ENCODE measurements at regions not wholly inside any gene's neighbourhood (a gene's known extent, or its start where the extent isn't known, plus 50 kb on each side); places are given as distances from the start of the nearest gene placed in this dataset.

DNA sequence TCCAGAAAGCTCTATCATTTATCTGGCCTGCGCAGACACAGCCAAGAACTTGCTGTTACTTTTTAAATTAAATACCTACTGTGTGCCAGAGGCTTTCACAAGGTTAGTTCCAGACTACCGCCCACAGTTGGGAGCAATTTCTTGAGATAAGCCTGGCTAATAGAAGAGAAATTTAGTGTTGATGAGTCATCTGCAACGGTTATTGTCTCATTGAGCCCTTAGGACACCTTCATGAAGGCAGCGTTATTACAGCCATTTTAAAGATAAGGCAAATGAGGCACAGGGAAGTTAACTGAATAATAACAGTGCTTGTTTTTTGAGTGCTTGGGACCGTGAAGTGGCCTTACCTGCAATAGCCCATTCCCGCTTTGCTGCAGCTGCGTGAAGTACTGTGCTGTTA is 292.9 kb upstream of the MSX2 start:
- no peak overlapping the region for H3K4me2 ChIP-seq (replicated peaks; ENCODE audit: extremely low read depth, low read length, poor library complexity, severe bottlenecking)
- H4K20me1 ChIP-seq (ENCODE audit: insufficient read depth, low read length) = no peaks in the 10 kb centered on the region
- H2AFZ ChIP-seq (ENCODE audit: insufficient read depth, low read depth, low read length, poor library complexity, severe bottlenecking) = no peak overlapping the region
- Mint-ChIP-seq H3K4me3 (no peak overlapping the region), H3K27ac (no peak overlapping the region), H3K36me3 (no peaks in the 10 kb centered on the region), H3K27me3 (ENCODE audit: low read depth in 3 of 3) (peaks cover 2% of the 10 kb centered on the region in 3 donors), H3K9me3 (peaks cover 0 to 2% (median under 1%) of the 10 kb centered on the region in 7 donors), H3K4me1 (no peaks in the 10 kb centered on the region)
- H3K27me3 ChIP-seq (ENCODE audit: control insufficient read depth in 2 of 2, insufficient read depth in 2 of 2, low read length in 2 of 2) = no peaks in the 10 kb centered on the region
- no peaks in the 10 kb centered on the region for H3K36me3 ChIP-seq (replicated peaks in 1 of 2; ENCODE audit: control insufficient read depth in 1 of 2, insufficient read depth in 2 of 2, low read length in 2 of 2)
- 96% methylated on average over 6 of the region's 7 CpGs for WGBS (ENCODE audit: insufficient coverage)
- DNase-seq = no peak
- H3K4me1 ChIP-seq (ENCODE audit: control insufficient read depth in 1 of 2, insufficient read depth in 2 of 2, low read length in 2 of 2) = no peaks in the 10 kb centered on the region
- TF ChIP-seq, protein P1, sequence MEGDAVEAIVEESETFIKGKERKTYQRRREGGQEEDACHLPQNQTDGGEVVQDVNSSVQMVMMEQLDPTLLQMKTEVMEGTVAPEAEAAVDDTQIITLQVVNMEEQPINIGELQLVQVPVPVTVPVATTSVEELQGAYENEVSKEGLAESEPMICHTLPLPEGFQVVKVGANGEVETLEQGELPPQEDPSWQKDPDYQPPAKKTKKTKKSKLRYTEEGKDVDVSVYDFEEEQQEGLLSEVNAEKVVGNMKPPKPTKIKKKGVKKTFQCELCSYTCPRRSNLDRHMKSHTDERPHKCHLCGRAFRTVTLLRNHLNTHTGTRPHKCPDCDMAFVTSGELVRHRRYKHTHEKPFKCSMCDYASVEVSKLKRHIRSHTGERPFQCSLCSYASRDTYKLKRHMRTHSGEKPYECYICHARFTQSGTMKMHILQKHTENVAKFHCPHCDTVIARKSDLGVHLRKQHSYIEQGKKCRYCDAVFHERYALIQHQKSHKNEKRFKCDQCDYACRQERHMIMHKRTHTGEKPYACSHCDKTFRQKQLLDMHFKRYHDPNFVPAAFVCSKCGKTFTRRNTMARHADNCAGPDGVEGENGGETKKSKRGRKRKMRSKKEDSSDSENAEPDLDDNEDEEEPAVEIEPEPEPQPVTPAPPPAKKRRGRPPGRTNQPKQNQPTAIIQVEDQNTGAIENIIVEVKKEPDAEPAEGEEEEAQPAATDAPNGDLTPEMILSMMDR (IDR thresholded peaks at IDR 0.05) = no peak
- H3K9ac ChIP-seq (ENCODE audit: insufficient read depth, low read length, poor library complexity, severe bottlenecking) = no peak overlapping the region
- no peaks in the 10 kb centered on the region for H3K79me2 ChIP-seq (ENCODE audit: insufficient read depth, low read length)
- no peak overlapping the region for H3K4me3 ChIP-seq (replicated peaks in 1 of 3; ENCODE audit: low read depth in 2 of 3, low read length in 3 of 3)
- intact Hi-C loops (cut with micrococcal nuclease) = no loop called here
- H3K27ac ChIP-seq (ENCODE audit: low read depth in 1 of 2, low read length in 2 of 2) = no peak overlapping the region
- H3K9me3 ChIP-seq (replicated peaks in 1 of 2; ENCODE audit: control insufficient read depth in 1 of 2, insufficient read depth in 1 of 2, low read length in 2 of 2) = no peaks in the 10 kb centered on the region

DNA sequence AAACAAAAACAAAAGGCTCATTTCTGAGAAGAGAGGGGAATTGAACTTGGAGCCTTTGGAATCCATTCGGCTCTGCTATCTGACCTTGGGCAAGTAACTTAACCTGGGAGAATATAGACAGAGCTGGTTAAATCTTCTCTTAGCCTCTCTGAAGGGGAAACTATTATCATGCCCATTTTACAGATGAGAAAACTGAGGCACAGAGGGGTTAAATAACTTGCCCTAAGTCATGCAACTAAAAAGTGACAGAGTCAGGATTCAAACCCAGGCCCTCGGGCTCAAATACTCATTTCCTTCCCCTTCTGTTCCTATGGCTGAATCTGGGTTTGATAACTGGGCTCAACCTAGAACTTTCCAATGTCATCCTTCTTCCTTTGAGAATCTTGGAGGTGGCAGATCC is 291.3 kb upstream of the MSX2 start:
- Mint-ChIP-seq H3K27ac (no peak overlapping the region), H3K36me3 (no peaks in the 10 kb centered on the region), H3K4me1 (no peaks in the 10 kb centered on the region), H3K9me3 (peaks cover 0 to 5% (median 3%) of the 10 kb centered on the region in 7 donors), H3K4me3 (no peak overlapping the region), H3K27me3 (ENCODE audit: low read depth in 3 of 3) (peaks cover 0 to 2% (median 2%) of the 10 kb centered on the region in 3 donors)
- H3K27ac ChIP-seq (ENCODE audit: low read depth in 1 of 2, low read length in 2 of 2) = no peak overlapping the region
- H3K27me3 ChIP-seq (ENCODE audit: control insufficient read depth in 2 of 2, insufficient read depth in 2 of 2, low read length in 2 of 2) = no peaks in the 10 kb centered on the region
- intact Hi-C loops (cut with micrococcal nuclease) = no loop called here
- no peak overlapping the region for H3K9ac ChIP-seq (ENCODE audit: insufficient read depth, low read length, poor library complexity, severe bottlenecking)
- no peak for DNase-seq
- H3K79me2 ChIP-seq (ENCODE audit: insufficient read depth, low read length) = no peaks in the 10 kb centered on the region
- no peak overlapping the region for H3K4me2 ChIP-seq (replicated peaks; ENCODE audit: extremely low read depth, low read length, poor library complexity, severe bottlenecking)
- TF ChIP-seq, protein P1 (IDR thresholded peaks at IDR 0.05) = no peak
- WGBS (ENCODE audit: insufficient coverage) = 50% methylated on average over 1 of the region's 2 CpGs
- no peak overlapping the region for H3K4me3 ChIP-seq (replicated peaks in 1 of 3; ENCODE audit: low read depth in 2 of 3, low read length in 3 of 3)
- no peaks in the 10 kb centered on the region for H3K36me3 ChIP-seq (replicated peaks in 1 of 2; ENCODE audit: control insufficient read depth in 1 of 2, insufficient read depth in 2 of 2, low read length in 2 of 2)
- no peaks in the 10 kb centered on the region for H4K20me1 ChIP-seq (ENCODE audit: insufficient read depth, low read length)
- H2AFZ ChIP-seq (ENCODE audit: insufficient read depth, low read depth, low read length, poor library complexity, severe bottlenecking) = no peak overlapping the region
- no peaks in the 10 kb centered on the region for H3K4me1 ChIP-seq (ENCODE audit: control insufficient read depth in 1 of 2, insufficient read depth in 2 of 2, low read length in 2 of 2)
- H3K9me3 ChIP-seq (replicated peaks in 1 of 2; ENCODE audit: control insufficient read depth in 1 of 2, insufficient read depth in 1 of 2, low read length in 2 of 2) = no peaks in the 10 kb centered on the region

Measured in CD14-positive monocyte (primary cell).